GM13976 (cell line): ENCODE measurements at regions not wholly inside any gene's neighbourhood (a gene's known extent, or its start where the extent isn't known, plus 50 kb on each side); places are given as distances from the start of the nearest gene placed in this dataset.

Experiments
- DNase-seq: peaks from one replicate; pipeline ENCODE4 v3.0.0; 2012; ENCODE audit warnings: low spot score
- CTCF ChIP-seq: IDR thresholded peaks from 2 replicates; pipeline ENCODE4 v1.5.1; 2012; ENCODE audit warnings: borderline replicate concordance, mild to moderate bottlenecking; ENCODE audit not compliant: insufficient read depth; ENCODE audit errors: extremely low read depth, missing control alignments, control extremely low read depth
- in situ Hi-C: fragments of 300-500 bp; cut with MboI; formaldehyde crosslinking; loops from one replicate; pipeline ENCODE4 v1.12.0; 2022; ENCODE audit warnings: low sequenced_read_pairs, mixed read lengths, inconsistent platforms; ENCODE audit not compliant: unreplicated experiment

- in situ Hi-C loops, result no loop called here
- no peak for DNase-seq
- no peak for TF ChIP-seq CTCF
These were observed 341.2 kb upstream of the C2CD4B start for GRCh38 chr15:62506217-62506805.

- in situ Hi-C loops, result no loop called here
- no peak for TF ChIP-seq CTCF
- no peak for DNase-seq
These were observed 344.4 kb upstream of the C2CD4B start for GRCh38 chr15:62509395-62509958.

- DNase-seq, result no peak
- in situ Hi-C loops, result no loop called here
- TF ChIP-seq CTCF, result no peak
These were observed 345.7 kb upstream of the C2CD4B start for GRCh38 chr15:62510791-62511190.

GRCh38 chr15:62512904-62513303 lies 347.8 kb upstream of the C2CD4B start:
- in situ Hi-C loops, result no loop called here
- no peak for TF ChIP-seq CTCF
- no peak for DNase-seq

GRCh38 chr15:62513893-62514292 lies 348.8 kb upstream of the C2CD4B start:
- no peak for TF ChIP-seq CTCF
- in situ Hi-C loops, result no loop called here
- no peak for DNase-seq

- in situ Hi-C loops, result no loop called here
- no peak for TF ChIP-seq CTCF
- DNase-seq, result no peak
These were observed 350.8 kb upstream of the C2CD4B start for GRCh38 chr15:62515696-62516395.
